Erythroblast (primary cell): ENCODE measurements at regions not wholly inside any gene's neighbourhood (a gene's known extent, or its start where the extent isn't known, plus 50 kb on each side); places are given as distances from the start of the nearest gene placed in this dataset.

Experiments used
- GATA1 ChIP-seq: IDR thresholded peaks from 2 replicates; pipeline ENCODE4 v1.6.1; 2011; ENCODE audit warnings: low read depth, mild to moderate bottlenecking, control low read depth, low read length, moderate library complexity
- POLR2A ChIP-seq: IDR thresholded peaks from 2 replicates; pipeline ENCODE4 v1.6.1; 2011; ENCODE audit warnings: mild to moderate bottlenecking, low read length

DNA sequence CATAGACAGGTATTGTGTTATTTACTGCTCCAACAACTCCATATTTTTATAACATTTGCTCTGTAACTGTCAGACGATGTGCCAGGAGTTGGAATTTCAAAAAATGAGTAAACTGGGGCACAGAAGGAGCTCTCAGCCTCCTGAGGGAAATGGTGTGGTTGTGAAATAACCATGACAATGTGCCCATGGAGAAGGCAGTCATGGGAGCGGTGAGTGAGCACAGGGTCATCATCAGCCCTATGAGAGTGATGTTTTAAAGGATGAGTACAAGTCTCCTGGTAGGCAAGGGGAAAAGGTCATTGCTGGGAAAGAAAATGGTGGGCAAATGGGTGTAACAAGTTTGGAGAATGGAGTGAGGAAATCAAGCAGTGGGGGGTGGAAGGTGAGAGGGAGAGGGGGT lies 115.0 kb upstream of the SEC14L1 start:
- no peak for TF ChIP-seq POLR2A
- TF ChIP-seq GATA1: no peak
